HT1080 (cell line): ENCODE measurements at regions not wholly inside any gene's neighbourhood (a gene's known extent, or its start where the extent isn't known, plus 50 kb on each side); places are given as distances from the start of the nearest gene placed in this dataset.
A peak's percentile ranks its signal among the peaks of the same experiment; 100 is the strongest.

ENCODE experiments used
- DNase-seq: peaks from one replicate; pipeline ENCODE4 v3.0.0-alpha.2; 2015; ENCODE audit warnings: low read depth

DNA sequence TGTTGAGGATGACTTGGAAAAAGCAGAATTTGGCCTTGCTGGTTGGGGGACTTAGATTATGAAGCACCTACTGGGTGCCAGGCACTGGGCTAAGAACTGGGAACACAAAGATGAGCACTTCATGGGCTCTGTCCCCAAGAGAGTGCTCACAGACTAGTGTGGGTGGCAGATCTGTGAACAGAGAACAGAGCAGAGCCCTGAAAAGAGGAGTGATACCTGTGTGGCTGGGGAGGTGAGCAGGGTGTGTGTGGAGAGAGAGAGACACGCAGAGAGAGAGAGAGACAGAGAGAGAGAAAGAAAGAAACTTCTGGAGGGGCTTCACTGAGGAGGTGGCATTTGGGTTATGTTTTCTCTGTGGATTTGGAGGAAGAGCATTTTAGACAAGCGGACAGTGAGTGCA is 61.1 kb upstream of the PPP2R5A start:
- DNase-seq = no peak

DNA sequence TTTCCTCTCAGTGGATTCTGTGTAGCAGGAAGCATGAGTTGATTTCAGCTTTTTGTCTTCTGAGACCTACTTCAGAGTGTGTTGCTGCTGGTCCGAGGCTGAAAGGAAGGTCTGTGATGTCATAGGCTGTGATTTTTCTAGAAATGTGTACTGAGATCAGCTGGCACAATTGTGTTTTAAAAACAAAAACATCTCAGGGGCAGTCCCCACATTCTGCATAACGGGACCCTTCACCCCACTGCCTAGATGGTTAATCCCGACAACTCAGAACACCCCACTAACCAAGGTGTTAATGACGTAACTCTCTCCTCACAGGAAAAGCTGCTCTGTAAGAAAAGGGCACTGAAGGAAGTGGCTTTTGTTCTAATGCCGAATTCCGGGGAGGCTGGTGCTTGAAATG is 59.8 kb upstream of the PPP2R5A start:
- DNase-seq = no peak

DNA sequence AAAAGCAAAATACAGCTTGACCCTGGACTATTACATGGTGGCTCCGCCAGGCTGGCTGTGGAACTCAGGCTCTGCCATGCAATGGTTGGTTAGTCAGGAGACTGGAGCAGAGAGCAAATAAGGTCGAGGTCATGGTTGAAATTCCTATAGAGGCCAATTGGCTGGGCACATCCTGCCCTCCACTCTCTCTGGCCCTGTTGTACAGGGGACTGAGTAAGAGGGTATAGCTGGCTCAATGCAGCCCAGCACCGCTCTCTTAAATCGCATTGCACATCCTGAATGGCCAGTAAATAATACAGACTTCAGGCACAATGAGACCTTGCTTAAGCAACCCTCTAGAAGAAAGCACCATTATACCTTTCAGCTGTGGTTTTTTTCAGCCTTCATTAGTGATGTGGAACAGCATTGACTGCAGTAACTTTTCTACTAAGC is 59.3 kb upstream of the PPP2R5A start:
- no peak for DNase-seq

DNA sequence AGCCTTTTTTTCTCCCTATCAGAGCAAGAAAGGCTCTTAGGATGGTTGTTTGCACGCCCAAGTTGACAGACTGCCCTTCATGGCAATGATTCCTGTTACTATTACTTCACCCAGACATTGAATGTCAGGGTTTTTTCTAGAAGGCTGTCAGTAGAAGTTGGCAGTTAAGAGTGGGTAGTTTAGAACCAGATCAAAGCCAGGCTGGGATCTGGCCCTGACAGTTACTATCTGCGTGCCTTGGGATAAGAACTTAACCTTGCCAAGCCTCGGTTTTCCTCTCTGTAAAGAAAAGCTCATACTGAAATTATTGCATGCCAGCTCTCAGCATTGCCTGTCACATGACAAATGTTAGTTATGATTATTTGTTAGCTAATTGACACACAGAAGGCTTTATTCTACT is 58.7 kb upstream of the PPP2R5A start:
- DNase-seq = no peak

DNA sequence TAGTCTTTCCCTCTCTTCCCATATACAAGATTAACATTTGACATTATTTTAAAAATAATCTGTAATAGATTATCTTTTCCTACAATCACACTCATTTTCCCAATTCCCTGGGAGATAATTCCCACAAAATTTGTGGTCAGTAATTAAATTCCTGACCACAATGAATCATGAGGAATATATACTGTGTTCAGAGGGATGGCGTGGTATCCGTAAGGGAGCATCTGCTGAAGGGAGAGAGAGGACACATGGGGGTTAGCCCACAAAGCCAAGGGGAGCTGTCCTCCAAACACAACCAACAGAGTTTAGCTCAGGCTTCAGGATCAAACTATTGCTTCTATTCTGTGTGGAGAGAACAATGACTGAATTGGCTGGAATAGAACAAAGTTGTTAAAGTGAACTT is 57.1 kb upstream of the PPP2R5A start:
- no peak for DNase-seq

DNA sequence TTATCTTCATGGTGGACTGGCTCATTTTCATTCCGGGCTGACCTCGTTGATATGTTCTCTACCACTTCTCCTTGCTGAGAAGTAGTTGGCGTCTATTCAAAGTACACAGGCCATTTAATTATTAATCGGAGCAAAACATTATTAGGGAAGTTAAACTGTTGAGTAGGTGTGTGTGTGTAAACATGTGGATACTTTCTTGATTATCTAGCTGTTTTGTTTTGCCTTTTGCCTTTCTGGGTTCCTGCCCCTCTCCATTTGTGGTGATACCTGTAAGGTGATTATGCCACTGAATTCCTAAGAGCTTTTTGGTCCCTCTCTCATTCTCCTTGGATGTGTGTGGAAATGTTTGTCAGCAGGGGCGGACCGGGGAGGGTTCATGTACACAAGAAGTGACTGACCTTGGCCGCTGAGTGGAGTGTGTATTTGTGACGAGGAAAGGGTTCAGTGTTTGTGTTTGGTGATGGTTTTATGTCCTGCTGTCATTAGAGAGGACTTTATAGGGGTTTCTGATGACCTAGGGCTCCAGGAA is 56.6 kb upstream of the PPP2R5A start:
- DNase-seq = no peak

DNA sequence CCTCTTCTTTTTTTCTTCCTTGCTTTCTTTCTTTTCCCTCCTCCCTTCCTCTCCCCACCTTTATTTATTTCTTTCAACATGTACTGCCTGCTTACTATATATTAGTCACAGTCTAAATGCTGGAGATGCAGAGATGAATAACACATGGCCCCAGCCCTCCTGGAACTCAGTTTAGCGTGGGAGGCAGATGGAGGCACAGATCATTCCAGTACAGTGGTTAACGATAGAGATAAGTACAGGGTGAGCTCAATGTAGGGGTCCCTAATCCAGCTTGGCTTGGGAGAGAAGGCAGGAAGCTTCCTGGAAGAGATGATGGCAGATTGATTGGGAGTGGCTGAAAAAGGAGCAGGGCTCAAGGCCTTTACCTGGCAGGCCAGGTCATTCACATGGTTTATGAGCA is 55.6 kb upstream of the PPP2R5A start:
- peak; percentile 44 for DNase-seq

DNA sequence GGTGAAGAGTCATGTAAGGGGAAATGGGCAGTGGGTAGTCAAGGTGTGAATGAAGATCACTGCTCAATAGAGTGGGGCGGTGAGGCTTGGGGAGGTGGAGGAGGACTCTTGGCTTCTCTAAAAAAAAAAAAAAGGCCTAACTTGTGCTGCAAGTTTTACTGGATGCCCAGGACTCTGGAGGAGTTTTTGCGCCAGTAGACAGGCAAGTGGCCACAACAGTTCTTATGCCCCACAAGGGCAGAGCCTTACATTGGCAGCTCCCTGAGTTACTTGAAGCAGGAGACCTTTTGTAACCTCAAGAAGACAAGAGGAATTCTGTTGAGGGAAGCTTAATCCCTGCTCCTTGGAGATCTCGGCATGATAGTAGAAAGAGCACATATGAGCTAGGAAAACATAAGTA is 54.9 kb upstream of the PPP2R5A start:
- DNase-seq = no peak

DNA sequence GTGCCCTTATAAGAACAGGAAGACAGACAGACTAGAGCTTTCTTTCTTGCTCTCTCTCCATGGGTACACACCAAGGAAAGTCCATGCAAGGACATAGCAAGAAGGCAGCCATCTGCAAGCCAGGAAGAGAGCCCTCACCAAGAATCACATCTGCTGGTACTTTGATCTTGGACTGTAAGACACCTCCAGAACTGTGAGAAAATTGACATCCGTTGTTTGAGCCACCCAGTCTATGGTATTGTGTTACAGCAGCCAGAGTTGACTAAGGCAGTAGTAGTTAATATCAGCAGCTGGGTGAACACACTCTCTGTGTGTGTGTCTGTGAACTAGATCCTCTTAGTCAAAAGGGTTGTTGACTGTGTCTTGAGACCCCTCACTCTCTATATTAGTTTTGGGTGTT is 53.8 kb upstream of the PPP2R5A start:
- DNase-seq = no peak

DNA sequence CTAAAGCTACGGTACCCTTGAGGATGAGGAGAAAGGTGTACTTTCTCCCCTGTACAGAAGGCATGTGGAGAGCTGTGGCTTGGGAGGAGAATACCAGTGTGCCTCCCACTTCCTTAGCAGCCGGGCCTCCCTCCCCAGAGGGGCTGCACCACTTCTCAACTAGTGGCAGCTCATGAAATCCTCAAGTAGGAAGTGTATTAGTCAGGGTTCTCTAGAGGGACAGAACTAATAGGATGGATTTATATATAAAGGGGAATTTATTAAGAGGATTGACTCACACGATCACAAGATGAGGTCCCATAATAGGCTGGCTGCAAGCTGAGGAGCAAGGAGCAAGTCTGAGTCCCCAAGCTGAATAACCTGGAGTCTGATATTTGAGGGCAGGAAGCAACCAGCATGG is 53.1 kb upstream of the PPP2R5A start:
- peak; percentile 28 for DNase-seq

DNA sequence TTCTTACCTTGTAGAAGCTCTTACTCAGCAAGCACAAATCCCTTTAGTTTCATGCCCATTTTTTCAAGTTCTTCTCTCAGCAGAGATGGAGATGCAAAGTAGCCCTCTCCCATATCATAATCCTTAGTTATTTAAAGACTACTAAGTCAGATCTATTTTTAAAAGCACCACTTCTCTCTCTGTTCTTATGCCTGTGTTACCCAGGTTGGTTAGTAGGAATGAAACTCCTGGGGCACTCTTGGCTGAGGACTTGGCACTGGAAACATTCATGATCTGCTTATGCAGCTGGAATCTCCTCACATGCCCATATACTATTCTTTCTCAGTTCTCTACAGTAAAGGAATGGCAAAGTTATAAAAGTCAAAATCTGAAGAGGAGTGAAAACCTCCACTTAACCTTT is 51.9 kb upstream of the PPP2R5A start:
- no peak for DNase-seq

DNA sequence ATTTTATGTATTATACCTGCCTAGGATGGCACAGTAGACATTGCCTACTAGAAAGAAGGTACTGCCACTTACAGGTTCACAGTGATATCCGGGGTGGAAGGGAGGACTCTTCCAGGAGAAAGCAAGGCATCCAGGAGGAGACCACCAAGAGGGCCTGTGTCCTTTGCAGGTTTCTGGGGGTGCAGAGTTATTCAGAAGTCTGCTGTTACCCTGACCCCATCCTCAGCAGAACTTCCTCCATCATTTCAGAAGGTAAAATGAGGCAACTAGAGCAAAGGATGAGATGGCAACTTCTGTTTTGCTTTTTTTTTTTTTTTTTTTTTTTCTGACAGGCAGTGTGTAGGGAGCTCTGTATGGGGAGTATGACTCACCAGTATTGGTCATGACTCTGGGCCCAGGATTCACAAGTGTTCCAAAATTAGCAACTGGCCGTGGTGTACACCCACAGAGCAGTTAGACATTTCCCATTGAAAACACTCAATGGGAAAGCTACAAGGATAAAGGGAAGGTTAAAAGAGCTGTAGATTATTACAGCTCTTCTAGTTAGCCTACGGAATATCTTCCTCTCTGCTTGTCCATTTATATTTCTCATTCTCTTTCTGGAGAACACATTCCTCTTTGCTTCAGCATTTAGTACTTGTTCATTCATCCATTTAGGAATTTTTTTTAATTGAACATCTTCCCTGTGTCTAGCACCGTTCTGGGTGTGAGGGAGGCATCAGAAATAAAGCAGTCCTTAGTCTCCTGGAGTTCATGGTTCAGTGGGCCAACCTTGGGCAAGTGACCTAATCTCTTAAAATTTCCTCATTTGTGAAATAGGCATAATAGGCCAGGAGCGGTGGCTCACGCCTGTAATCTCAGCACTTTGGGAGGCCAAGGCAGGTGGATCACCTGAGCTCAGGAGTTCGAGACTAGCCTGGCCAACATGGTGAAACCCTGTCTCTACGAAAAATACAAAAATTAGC is 50.5 kb upstream of the PPP2R5A start:
- peak; percentile 96 for DNase-seq
